HG02852 (cell line): ENCODE measurements at regions not wholly inside any gene's neighbourhood (a gene's known extent, or its start where the extent isn't known, plus 50 kb on each side); places are given as distances from the start of the nearest gene placed in this dataset.
"Not testable (repeated sequence)": the region's sequence is repeated elsewhere in the genome, so short reads cannot be mapped to it uniquely, and the experiment has no call there.

Source experiments
- ATAC-seq: cut with Tn5 transposase; IDR thresholded peaks from one replicate; pipeline ENCODE4 v1.9.1; 2021; ENCODE audit warnings: mild to moderate bottlenecking, moderate library complexity; ENCODE audit not compliant: unreplicated experiment

- ATAC-seq = peak; percentile 22
Measured at GRCh38 chr2:195471163-195471562, 185.9 kb upstream of the SLC39A10 start.

GRCh38 chr2:195470622-195471021, 186.4 kb upstream of the SLC39A10 start:
- peak; percentile 23 for ATAC-seq

GRCh38 chr2:195468771-195469170, 188.3 kb upstream of the SLC39A10 start:
- ATAC-seq = peak; percentile 84

GRCh38 chr2:195466427-195466826, 190.6 kb upstream of the SLC39A10 start:
- no peak for ATAC-seq

GRCh38 chr2:195461010-195461409, 196.0 kb upstream of the SLC39A10 start:
- ATAC-seq = no peak

- ATAC-seq = no peak
Measured at GRCh38 chr2:195458936-195459335, 198.1 kb upstream of the SLC39A10 start.

- no peak for ATAC-seq
Measured at GRCh38 chr2:195457873-195458272, 199.2 kb upstream of the SLC39A10 start.

GRCh38 chr2:195456771-195457170, 200.3 kb upstream of the SLC39A10 start:
- no peak for ATAC-seq

- ATAC-seq = no peak
Measured at GRCh38 chr2:195451160-195451559, 205.9 kb upstream of the SLC39A10 start.

GRCh38 chr2:195450552-195451113, 206.4 kb upstream of the SLC39A10 start:
- ATAC-seq = no peak

GRCh38 chr2:195447323-195447975, 209.6 kb upstream of the SLC39A10 start:
- ATAC-seq = no peak

GRCh38 chr2:195445639-195446038, 211.4 kb upstream of the SLC39A10 start:
- ATAC-seq = no peak

GRCh38 chr2:195443926-195444325, 213.1 kb upstream of the SLC39A10 start:
- no peak for ATAC-seq

- ATAC-seq = no peak
Measured at GRCh38 chr2:195442458-195443175, 214.4 kb upstream of the SLC39A10 start.

GRCh38 chr2:195438692-195439091, 218.3 kb upstream of the SLC39A10 start:
- no peak for ATAC-seq

GRCh38 chr2:195437521-195437920, 219.5 kb upstream of the SLC39A10 start:
- ATAC-seq = no peak

- ATAC-seq = no peak
Measured at GRCh38 chr2:195434346-195434745, 222.7 kb upstream of the SLC39A10 start.

GRCh38 chr2:195433729-195434128, 223.3 kb upstream of the SLC39A10 start:
- ATAC-seq = not testable (repeated sequence)

GRCh38 chr2:195428673-195429072, 228.4 kb upstream of the SLC39A10 start:
- ATAC-seq = no peak

- no peak for ATAC-seq
Measured at GRCh38 chr2:195425328-195425727, 231.7 kb upstream of the SLC39A10 start.

GRCh38 chr2:195419033-195419432, 238.0 kb upstream of the SLC39A10 start:
- no peak for ATAC-seq

GRCh38 chr2:195414537-195415100, 242.4 kb upstream of the SLC39A10 start:
- ATAC-seq = no peak
